ENCODE measurements at regions not wholly inside any gene's neighbourhood (a gene's known extent, or its start where the extent isn't known, plus 50 kb on each side); places are given as distances from the start of the nearest gene placed in this dataset.

DNA sequence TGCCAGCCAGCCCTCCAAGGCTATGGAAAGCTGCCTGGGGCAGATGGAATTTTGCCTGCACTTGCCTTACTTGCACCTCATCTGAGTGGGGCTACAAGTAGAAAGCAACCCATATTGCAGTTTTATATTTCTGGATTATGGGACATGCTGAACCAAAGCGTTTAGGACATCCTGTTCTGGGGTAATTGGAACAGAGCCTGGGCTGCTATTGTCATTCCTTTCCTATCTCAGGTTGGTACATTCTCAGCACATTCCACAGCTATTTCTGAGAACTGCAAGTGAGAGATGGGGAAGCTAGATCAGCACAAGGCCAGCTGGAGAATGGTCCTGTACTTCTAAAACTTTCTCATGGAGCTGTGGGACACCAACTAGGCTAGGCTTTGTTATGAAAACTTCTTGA is 713.8 kb downstream of the KCNT2 start:
- TF ChIP-seq, protein P1, sequence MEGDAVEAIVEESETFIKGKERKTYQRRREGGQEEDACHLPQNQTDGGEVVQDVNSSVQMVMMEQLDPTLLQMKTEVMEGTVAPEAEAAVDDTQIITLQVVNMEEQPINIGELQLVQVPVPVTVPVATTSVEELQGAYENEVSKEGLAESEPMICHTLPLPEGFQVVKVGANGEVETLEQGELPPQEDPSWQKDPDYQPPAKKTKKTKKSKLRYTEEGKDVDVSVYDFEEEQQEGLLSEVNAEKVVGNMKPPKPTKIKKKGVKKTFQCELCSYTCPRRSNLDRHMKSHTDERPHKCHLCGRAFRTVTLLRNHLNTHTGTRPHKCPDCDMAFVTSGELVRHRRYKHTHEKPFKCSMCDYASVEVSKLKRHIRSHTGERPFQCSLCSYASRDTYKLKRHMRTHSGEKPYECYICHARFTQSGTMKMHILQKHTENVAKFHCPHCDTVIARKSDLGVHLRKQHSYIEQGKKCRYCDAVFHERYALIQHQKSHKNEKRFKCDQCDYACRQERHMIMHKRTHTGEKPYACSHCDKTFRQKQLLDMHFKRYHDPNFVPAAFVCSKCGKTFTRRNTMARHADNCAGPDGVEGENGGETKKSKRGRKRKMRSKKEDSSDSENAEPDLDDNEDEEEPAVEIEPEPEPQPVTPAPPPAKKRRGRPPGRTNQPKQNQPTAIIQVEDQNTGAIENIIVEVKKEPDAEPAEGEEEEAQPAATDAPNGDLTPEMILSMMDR (IDR thresholded peaks at IDR 0.05): no peak
- TF ChIP-seq POLR2A (IDR thresholded peaks at IDR 0.05): no peak

Measured in heart left ventricle (tissue), 13 donors.